ENCODE measurements at regions not wholly inside any gene's neighbourhood (a gene's known extent, or its start where the extent isn't known, plus 50 kb on each side); places are given as distances from the start of the nearest gene placed in this dataset.

DNA sequence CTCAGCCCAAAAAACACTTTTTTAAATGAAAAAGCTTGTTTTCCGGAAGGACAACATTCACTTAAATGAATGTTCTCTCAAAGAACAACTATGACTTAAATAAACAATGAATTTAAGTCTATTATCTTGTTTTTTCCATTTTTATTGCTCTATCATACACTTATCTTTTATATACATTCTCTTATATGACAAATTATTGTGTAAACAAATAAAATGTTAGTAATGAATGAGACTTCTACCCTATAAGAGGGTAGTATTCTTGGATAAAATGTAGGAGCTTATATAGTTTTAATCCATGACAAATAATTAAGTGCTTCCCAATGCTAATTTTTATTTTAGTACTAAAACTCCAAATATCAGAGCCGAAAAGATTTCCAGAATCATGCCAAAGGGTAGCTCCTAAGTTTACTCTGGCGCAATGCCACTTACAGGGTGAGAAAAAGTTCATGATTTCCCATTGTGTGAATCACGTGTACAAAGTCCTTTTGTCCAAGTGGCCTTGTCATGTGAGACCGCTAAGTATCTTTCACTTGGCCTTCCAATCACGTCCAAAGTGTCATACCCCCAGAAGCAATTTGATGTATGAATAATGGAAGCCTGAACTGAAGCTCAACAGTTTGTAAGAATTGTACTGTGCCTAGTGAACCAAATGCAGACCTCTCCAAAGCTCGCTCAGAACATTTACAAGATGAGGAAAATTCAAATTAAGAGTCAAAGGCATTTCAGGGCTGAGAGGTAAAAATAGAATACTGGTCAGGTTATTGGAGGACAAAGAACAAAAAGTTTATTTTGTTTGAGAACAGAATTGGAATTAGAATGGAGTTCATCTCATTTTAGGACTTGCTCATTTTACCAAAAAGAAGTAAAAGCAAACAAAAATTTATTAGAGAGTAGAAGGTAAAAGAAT is 56.6 kb upstream of the C1orf21 start:
- CTCF ChIA-PET (ENCODE audit: low intra/inter-chr PET ratio, low total read pairs): no interaction called here
- WGBS (ENCODE audit: low lambda C conversion rate): 10% methylated on average over 7 of the region's 7 CpGs
- no peaks in the 10 kb centered on the region for H3K36me3 ChIP-seq (replicated peaks in 1 of 2; ENCODE audit: control insufficient read depth in 1 of 2, insufficient read depth in 2 of 2, low read length in 2 of 2)
- H3K4me3 ChIP-seq (replicated peaks in 1 of 3; ENCODE audit: insufficient read depth in 1 of 3, low read depth in 2 of 3, low read length in 3 of 3): no peak overlapping the region
- POLR2A ChIA-PET: no interaction called here
- no peaks in the 10 kb centered on the region for H3K27me3 ChIP-seq (ENCODE audit: control insufficient read depth in 1 of 2, insufficient read depth in 2 of 2, low read length in 2 of 2)
- intact Hi-C loops (cut with micrococcal nuclease; ENCODE audit: unreplicated experiment): no loop called here
- in situ Hi-C loops (cut with HindIII; ENCODE audit: extremely low pct_ligation_motif_present, low pct_unique_long_range_greater_than_20kb): no loop called here
- ATAC-seq (no peak), DNase-seq (ENCODE audit: low spot score) (no peak), FAIRE-seq (no peak)
- H3K79me2 ChIP-seq (ENCODE audit: insufficient read depth, low read length): no peaks in the 10 kb centered on the region
- no peak overlapping the region for H2AFZ ChIP-seq (ENCODE audit: low read length)
- H3K4me2 ChIP-seq (ENCODE audit: low read depth, low read length): no peak overlapping the region
- H3K9me3 ChIP-seq (ENCODE audit: low read length): no peaks in the 10 kb centered on the region
- H4K20me1 ChIP-seq (ENCODE audit: insufficient read depth, low read length): no peaks in the 10 kb centered on the region
- H3K27ac ChIP-seq (ENCODE audit: extremely low read length, insufficient read depth, low read length): no peak overlapping the region
- no peaks in the 10 kb centered on the region for H3K4me1 ChIP-seq (ENCODE audit: insufficient read depth, low read length)
- BruUV-seq (replicated peaks): no TSS peak
- no peak overlapping the region for H3K9ac ChIP-seq (ENCODE audit: insufficient read depth, low read depth, low read length)
- TF ChIP-seq HDAC6 (IDR thresholded peaks at IDR 0.05; ENCODE audit: low read depth, low read length) (no peak), CCDC6 (CRISPR knock-in tag; IDR thresholded peaks at IDR 0.05) (no peak), CHCHD3 (CRISPR knock-in tag; IDR thresholded peaks at IDR 0.05) (no peak), ZNF362 (CRISPR knock-in tag; IDR thresholded peaks at IDR 0.05; ENCODE audit: borderline replicate concordance) (no peak), ZNF619 (CRISPR knock-in tag; IDR thresholded peaks at IDR 0.05) (no peak), FOXA1 (IDR thresholded peaks at IDR 0.05) (no peak), FOXA1 (CRISPR knock-in tag; IDR thresholded peaks at IDR 0.05) (no peak), TCF12 (IDR thresholded peaks at IDR 0.05) (no peak), TCF12 (CRISPR knock-in tag; IDR thresholded peaks at IDR 0.05) (no peak), IRF2 (CRISPR knock-in tag; IDR thresholded peaks at IDR 0.05) (no peak), RNF2 (conservative IDR thresholded peaks at IDR 0.05; ENCODE audit: low read depth) (no peak)
- TF ChIP-seq, protein P1, sequence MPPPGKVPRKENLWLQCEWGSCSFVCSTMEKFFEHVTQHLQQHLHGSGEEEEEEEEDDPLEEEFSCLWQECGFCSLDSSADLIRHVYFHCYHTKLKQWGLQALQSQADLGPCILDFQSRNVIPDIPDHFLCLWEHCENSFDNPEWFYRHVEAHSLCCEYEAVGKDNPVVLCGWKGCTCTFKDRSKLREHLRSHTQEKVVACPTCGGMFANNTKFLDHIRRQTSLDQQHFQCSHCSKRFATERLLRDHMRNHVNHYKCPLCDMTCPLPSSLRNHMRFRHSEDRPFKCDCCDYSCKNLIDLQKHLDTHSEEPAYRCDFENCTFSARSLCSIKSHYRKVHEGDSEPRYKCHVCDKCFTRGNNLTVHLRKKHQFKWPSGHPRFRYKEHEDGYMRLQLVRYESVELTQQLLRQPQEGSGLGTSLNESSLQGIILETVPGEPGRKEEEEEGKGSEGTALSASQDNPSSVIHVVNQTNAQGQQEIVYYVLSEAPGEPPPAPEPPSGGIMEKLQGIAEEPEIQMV (CRISPR knock-in tag; IDR thresholded peaks at IDR 0.05; ENCODE audit: low read depth): no peak
- TF ChIP-seq, protein P2, sequence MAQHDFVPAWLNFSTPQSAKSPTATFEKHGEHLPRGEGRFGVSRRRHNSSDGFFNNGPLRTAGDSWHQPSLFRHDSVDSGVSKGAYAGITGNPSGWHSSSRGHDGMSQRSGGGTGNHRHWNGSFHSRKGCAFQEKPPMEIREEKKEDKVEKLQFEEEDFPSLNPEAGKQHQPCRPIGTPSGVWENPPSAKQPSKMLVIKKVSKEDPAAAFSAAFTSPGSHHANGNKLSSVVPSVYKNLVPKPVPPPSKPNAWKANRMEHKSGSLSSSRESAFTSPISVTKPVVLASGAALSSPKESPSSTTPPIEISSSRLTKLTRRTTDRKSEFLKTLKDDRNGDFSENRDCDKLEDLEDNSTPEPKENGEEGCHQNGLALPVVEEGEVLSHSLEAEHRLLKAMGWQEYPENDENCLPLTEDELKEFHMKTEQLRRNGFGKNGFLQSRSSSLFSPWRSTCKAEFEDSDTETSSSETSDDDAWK (CRISPR knock-in tag; IDR thresholded peaks at IDR 0.05): no peak
